GM13977 (cell line): ENCODE measurements at regions not wholly inside any gene's neighbourhood (a gene's known extent, or its start where the extent isn't known, plus 50 kb on each side); places are given as distances from the start of the nearest gene placed in this dataset.

Experiments used
- DNase-seq: peaks from one replicate; pipeline ENCODE4 v3.0.0; 2012; ENCODE audit warnings: low spot score
- CTCF ChIP-seq: IDR thresholded peaks from 2 replicates; pipeline ENCODE4 v1.5.1; 2012; ENCODE audit warnings: mild to moderate bottlenecking, control low read depth; ENCODE audit not compliant: insufficient read depth; ENCODE audit errors: extremely low read depth, missing control alignments
- in situ Hi-C: fragments of 300-500 bp; cut with MboI; formaldehyde crosslinking; loops from one replicate; pipeline ENCODE4 v1.12.0; 2022; ENCODE audit warnings: low sequenced_read_pairs, low pct_unique_long_range_greater_than_20kb, mixed read lengths, inconsistent platforms; ENCODE audit not compliant: unreplicated experiment

DNA sequence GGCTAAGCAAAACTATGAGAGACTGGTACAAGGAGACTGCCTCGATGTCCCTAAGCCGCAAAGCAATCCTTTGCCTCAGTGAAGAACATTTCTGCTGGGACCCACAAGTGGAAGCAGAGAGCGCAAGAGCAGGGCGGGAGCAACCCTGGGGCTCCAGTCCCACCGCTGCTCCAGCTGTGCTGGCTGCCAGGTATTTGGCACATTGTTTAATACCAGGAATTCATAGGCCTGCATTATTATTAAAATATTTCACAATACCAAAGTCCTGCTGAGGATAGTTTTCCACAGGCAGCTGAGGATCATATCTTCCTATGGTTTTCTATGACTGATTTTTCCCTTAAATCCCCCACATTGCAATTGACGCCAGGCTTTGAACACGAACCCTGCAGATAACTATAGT, 163.5 kb upstream of the TLL1 start:
- in situ Hi-C loops: no loop called here
- no peak for TF ChIP-seq CTCF
- DNase-seq: no peak

DNA sequence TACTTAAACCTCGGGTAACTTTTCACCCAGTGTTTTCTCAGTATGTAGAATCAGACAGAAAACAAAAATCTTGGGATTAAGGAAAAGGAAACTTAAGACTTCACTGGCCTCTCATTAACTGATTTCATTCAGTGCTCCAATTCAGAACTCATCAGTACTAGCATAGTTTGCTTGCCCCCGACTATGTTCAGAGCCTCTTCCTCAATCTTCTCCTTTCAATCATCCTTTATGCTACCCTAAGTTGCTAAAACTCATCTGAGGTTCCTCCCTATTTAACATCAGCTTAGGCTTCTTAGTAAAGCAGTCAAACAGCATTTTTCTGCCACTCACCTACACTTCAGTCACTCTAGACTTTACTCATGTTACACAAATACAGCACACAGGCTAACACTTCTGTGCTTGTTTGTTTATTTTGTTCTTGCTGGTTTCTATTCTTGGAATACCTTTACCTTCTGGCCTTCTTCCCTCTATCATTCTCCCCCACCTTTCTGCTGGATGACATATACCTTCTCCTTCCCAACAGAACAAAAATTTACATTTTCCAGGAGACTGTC, 163.0 kb upstream of the TLL1 start:
- in situ Hi-C loops: no loop called here
- no peak for DNase-seq
- no peak for TF ChIP-seq CTCF

GRCh38 chr4:165711436-165711835, 161.6 kb upstream of the TLL1 start:
- DNase-seq: no peak
- no peak for TF ChIP-seq CTCF
- in situ Hi-C loops: no loop called here

GRCh38 chr4:165711912-165712311, 161.1 kb upstream of the TLL1 start:
- no peak for DNase-seq
- in situ Hi-C loops: no loop called here
- TF ChIP-seq CTCF: no peak

- in situ Hi-C loops: no loop called here
- TF ChIP-seq CTCF: no peak
- DNase-seq: no peak
These were observed 158.4 kb upstream of the TLL1 start for GRCh38 chr4:165714650-165715049.

GRCh38 chr4:165715211-165715610, 157.8 kb upstream of the TLL1 start:
- no peak for DNase-seq
- in situ Hi-C loops: no loop called here
- TF ChIP-seq CTCF: no peak

DNA sequence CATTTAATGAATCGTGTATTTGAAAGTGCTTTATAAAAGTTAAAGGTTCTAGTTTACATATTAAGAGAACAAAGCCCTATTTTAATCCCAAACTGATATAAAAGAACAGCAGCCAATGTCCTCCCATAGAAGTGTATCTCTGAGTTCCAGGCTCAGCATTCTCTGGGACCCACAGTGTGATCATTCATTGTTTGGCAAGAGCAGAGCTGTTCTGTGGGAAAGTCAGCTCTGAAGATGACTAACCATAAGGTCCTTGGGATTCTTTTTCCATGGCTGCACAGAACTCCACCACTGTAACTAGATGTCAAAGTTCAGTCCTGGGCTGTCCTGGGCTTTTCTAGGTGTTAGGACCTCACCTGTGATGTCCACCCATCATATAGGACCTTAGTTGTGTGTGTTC, 157.0 kb upstream of the TLL1 start:
- in situ Hi-C loops: no loop called here
- TF ChIP-seq CTCF: no peak

More for the DNA sequence above, 157.0 kb upstream of the TLL1 start:
- DNase-seq: no peak
